Upper lobe of left lung (tissue), 6 donors: ENCODE measurements at regions not wholly inside any gene's neighbourhood (a gene's known extent, or its start where the extent isn't known, plus 50 kb on each side); places are given as distances from the start of the nearest gene placed in this dataset.
A peak's percentile ranks its signal among the peaks of the same experiment; 100 is the strongest.
"Not testable (repeated sequence)": the region's sequence is repeated elsewhere in the genome, so short reads cannot be mapped to it uniquely, and the experiment has no call there.

Source experiments
- ATAC-seq, 2 donors: fragments of 200-7000 bp; cut with Tn5 transposase; one replicate each; pipeline ENCODE4 v1.9.1; 2022; ENCODE audit warnings: mild to moderate bottlenecking in 2 of 2, moderate library complexity in 2 of 2; ENCODE audit not compliant: low FRiP score in 2 of 2
- DNase-seq, 2 donors: peaks; one replicate each; pipeline ENCODE4 v3.0.0-alpha.2; 2019 to 2020
- H3K27ac ChIP-seq, 4 donors: fragments of 200-600 bp; sonication (generic); one replicate each; pipeline ENCODE4 v1.5.1; 2016 to 2019
- H3K27me3 ChIP-seq, 4 donors: fragments of 200-600 bp; sonication (generic); one replicate each; pipeline ENCODE4 v1.5.1; 2017 to 2019
- H3K36me3 ChIP-seq, 4 donors: fragments of 200-600 bp; sonication (generic); one replicate each; pipeline ENCODE4 v1.5.1; 2016 to 2019
- H3K4me1 ChIP-seq, 4 donors: fragments of 200-600 bp; sonication (generic); one replicate each; pipeline ENCODE4 v1.5.1; 2018 to 2019
- H3K4me3 ChIP-seq, 4 donors: fragments of 200-600 bp; sonication (generic); one replicate each; pipeline ENCODE4 v1.5.1; 2017 to 2019; ENCODE audit warnings: mild to moderate bottlenecking in 2 of 4, moderate library complexity in 1 of 4
- H3K9me3 ChIP-seq, 4 donors: fragments of 200-600 bp; sonication (generic); one replicate each; pipeline ENCODE4 v1.5.1; 2018 to 2019
- EP300 ChIP-seq, 4 donors: sonication (generic); formaldehyde crosslinking; IDR thresholded peaks; one replicate each; pipeline ENCODE4 v1.5.1; 2017; ENCODE audit warnings: antibody characterized with exemption in 4 of 4, control low read depth in 2 of 4
- POLR2A ChIP-seq, 4 donors: fragments of 450-650 bp; IDR thresholded peaks; one replicate each; pipeline ENCODE4 v1.5.1; 2016 to 2017; ENCODE audit warnings: antibody characterized with exemption in 4 of 4, mild to moderate bottlenecking in 2 of 4
- POLR2AphosphoS5 ChIP-seq, 2 donors: sonication (generic); formaldehyde crosslinking; IDR thresholded peaks; one replicate each; pipeline ENCODE4 v1.5.1; 2017; ENCODE audit warnings: antibody characterized with exemption in 2 of 2
- WGBS, 2 donors: methylation state at CpG; one replicate each; pipeline ENCODE4 v1.1.5; 2017 to 2018; 5-methylcytosine and 5-hydroxymethylcytosine counted together
- TF ChIP-seq, protein P1 (sequence below), 6 experiments: fragments of 450-650 bp in 4 of 6; fragments of 200-600 bp in 2 of 6; sonication (generic) in 2 of 6; IDR thresholded peaks; one replicate each; pipeline ENCODE4 v1.5.1; 2016 to 2019; ENCODE audit warnings: antibody characterized with exemption in 6 of 6
- donor health status: DM: no; HTN: no; CAD: no; lungs with moderate emphysema.
- donor health status: DM: no; HTN: yes; CAD: no; lungs with severe emphysema.

DNA sequence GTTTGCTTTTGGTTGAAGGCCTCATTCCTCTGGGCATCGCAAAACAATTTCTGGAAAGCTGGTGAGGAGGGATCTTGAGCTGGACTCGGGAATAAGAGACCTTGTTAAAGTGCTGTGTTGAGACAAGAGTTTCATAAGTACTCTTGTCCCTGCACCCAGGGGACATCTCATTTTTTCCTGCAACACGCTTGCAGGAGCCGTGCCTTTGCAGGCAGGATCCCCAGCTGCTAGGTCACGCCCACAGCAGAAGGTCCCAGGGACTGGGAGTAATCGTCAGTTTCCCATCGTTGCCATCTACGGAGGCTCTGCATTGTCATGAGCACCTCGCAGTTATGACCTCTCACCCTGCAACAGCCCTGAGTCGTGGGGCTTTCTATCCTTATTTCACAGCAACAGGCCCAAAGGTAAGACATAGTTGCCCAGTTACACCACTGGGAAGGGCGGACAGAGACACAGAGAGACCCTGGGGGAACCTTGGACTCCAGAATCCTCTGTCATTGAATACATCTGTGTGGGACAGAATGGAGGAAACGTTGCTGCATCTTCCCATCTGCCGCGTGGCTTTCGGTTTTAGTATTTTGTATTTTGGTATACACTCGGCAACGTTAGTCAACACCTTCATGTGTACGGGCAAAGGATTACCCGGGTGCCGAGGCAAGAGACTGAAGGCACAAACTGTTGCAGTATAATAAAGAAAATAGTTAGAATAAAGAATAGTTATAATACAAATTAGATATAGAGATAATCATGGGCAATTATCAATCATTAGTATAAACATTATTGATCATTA, 60.4 kb upstream of the DMRTB1 start:
- H3K4me3 ChIP-seq: no peak overlapping the region
- WGBS, 2 donors: 81 to 85% methylated on average over 16 to 20 of the region's 20 CpGs
- no peaks in the 10 kb centered on the region for H3K36me3 ChIP-seq
- H3K4me1 ChIP-seq: no peaks in the 10 kb centered on the region
- no peaks in the 10 kb centered on the region for H3K27me3 ChIP-seq
- no peak overlapping the region for H3K27ac ChIP-seq
- peak in 1 of 2 donors; percentile 19 for DNase-seq
- TF ChIP-seq EP300 (IDR thresholded peaks at IDR 0.05) (no peak), POLR2A (IDR thresholded peaks at IDR 0.05) (no peak), POLR2AphosphoS5 (IDR thresholded peaks at IDR 0.05) (no peak)
- TF ChIP-seq, protein P1, sequence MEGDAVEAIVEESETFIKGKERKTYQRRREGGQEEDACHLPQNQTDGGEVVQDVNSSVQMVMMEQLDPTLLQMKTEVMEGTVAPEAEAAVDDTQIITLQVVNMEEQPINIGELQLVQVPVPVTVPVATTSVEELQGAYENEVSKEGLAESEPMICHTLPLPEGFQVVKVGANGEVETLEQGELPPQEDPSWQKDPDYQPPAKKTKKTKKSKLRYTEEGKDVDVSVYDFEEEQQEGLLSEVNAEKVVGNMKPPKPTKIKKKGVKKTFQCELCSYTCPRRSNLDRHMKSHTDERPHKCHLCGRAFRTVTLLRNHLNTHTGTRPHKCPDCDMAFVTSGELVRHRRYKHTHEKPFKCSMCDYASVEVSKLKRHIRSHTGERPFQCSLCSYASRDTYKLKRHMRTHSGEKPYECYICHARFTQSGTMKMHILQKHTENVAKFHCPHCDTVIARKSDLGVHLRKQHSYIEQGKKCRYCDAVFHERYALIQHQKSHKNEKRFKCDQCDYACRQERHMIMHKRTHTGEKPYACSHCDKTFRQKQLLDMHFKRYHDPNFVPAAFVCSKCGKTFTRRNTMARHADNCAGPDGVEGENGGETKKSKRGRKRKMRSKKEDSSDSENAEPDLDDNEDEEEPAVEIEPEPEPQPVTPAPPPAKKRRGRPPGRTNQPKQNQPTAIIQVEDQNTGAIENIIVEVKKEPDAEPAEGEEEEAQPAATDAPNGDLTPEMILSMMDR (IDR thresholded peaks at IDR 0.05): no peak
- no peak for ATAC-seq
- H3K9me3 ChIP-seq: no peaks in the 10 kb centered on the region

DNA sequence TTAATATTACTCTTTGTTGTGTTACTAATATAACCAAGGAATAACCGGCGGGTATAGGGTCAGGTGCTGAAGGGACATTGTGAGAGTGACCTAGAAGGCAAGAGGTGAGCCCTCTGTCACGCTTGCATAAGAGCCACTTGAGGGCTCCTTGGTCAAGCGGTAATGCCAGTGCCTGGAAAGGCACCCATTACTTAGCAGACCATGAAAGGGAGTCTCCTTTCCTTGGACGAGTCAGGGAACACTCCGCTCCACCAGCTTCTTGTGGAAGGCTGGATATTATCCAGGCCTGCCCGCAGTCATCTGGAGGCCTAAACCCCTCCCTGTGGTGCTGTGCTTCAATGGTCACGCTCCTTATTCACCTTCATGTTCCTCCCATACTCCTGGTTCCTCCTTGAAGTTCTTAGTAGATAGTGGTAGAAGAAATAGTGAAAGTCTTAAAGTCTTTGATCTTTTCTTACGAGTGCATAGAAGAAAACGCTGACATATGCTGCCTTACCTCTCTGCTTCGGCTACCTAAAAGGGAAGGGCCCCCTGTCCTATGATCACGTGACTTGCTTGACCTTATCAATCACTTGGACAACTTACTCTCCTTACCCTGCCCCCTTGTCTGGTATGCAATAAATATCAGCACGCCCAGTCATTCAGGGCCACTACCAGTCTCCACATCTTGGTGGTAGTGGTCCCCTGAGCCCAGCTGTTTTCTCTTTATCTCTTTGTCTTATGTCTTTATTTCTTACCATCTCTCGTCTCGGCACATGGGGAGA, 59.6 kb upstream of the DMRTB1 start:
- not testable (repeated sequence) for H3K9me3 ChIP-seq, ATAC-seq, H3K27me3 ChIP-seq, H3K4me3 ChIP-seq, H3K4me1 ChIP-seq, H3K36me3 ChIP-seq, H3K27ac ChIP-seq
- WGBS, 2 donors: 80 to 82% methylated on average over 15 of the region's 15 CpGs
- peak in 1 of 2 donors; percentile 76 for DNase-seq

DNA sequence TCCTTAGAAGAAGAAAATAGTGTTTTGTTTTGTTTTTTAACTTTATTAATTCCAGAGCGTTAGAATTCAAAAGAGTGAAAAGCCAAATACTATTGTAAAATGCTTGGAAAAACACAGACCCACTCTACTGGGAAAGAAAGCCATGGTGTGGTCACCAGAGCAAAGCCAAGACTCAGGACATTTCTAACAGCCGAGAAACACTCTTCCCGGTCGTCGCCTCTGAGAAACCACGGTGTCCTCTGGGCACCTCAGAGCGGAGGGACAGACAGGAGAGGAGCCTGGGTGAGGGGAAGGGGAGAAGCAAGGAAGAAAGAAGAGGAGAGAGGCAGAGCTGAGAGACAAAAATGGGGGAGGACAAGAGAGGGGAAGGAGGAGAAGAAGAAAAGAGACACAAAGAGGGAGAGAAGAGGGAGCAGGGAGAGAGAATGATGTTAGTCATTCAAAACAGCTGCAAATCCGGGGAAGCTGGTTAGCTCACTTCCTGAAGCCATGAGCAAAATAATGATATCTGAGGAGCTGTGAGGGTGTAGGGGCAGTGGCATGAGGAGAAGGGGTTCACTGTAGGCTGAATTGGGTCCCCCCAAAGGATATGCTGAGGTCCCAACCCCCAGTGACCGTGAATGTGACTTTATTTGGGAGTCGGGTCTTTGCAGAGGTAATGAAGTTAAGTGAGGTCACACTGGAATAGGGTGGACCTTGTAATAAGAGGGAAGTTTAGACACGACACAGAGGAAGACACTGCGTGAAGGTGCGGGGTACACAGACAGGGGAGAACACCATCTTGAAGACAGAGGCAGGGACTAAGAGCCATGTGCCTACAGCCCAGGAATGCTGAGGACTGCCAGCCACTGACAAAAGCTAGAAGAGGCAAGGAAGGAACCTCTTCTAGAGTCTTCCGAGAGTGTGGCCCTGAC, 58.2 kb upstream of the DMRTB1 start:
- WGBS, 2 donors: 82 to 84% methylated on average over 14 of the region's 14 CpGs
- no peaks in the 10 kb centered on the region for H3K36me3 ChIP-seq
- no peaks in the 10 kb centered on the region for H3K4me1 ChIP-seq
- no peak for ATAC-seq
- no peaks in the 10 kb centered on the region for H3K9me3 ChIP-seq
- no peak for DNase-seq
- H3K27ac ChIP-seq: no peak overlapping the region
- no peak overlapping the region for H3K4me3 ChIP-seq
- H3K27me3 ChIP-seq: no peaks in the 10 kb centered on the region
- TF ChIP-seq, protein P1 (IDR thresholded peaks at IDR 0.05): no peak
- TF ChIP-seq EP300 (IDR thresholded peaks at IDR 0.05) (no peak), POLR2AphosphoS5 (IDR thresholded peaks at IDR 0.05) (no peak), POLR2A (IDR thresholded peaks at IDR 0.05) (no peak)

DNA sequence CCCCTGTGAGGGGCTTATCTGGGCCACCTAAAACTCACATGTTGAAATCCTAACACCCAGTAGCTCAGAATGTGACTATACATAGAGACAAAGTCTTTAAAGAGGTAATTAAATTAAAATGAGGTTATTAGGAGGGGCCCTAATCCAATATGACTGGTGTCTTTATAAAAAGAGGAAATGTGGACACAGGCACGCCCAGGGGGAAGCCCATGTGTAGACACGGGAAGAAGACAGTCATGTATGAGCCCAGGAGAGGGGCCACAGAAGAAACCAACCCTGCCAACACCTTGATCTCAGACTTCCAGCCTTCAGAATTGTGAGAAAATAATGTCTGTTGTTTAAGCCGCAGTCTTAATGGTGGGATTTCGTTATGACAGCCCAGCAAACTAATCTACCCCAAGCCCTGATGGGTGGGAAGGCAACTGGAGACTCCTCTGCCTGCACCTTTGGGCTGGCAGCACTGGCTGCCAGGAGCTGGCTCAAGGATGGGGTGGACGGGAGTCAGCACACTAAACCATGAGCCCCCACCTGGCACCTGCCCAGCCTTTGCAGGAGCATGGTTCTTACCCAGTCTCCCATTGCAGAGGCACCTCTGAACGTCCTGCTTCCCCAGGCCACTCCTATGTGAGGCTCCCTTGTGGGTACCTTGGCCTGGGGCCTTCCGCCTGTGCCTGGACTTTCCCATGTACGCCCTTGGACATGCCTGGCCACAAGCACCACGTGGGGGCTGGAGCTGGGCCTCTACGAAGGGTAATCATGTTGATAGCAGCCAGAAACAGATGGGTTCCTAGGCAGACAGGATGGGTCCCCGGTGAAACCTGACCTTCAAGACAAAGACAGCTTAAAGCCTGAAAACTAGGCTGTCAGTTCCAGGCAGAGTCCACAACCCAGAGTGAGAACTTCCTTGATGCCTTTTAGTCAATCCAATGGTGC, 57.1 kb upstream of the DMRTB1 start:
- 79 to 88% methylated on average over 9 to 11 of the region's 11 CpGs for WGBS, 2 donors
- no peaks in the 10 kb centered on the region for H3K4me1 ChIP-seq
- no peaks in the 10 kb centered on the region for H3K36me3 ChIP-seq
- DNase-seq (no peak), ATAC-seq (no peak)
- H3K9me3 ChIP-seq: no peaks in the 10 kb centered on the region
- TF ChIP-seq POLR2A (IDR thresholded peaks at IDR 0.05) (no peak), POLR2AphosphoS5 (IDR thresholded peaks at IDR 0.05) (no peak), EP300 (IDR thresholded peaks at IDR 0.05) (no peak)
- TF ChIP-seq, protein P1 (IDR thresholded peaks at IDR 0.05): no peak
- H3K27ac ChIP-seq: no peak overlapping the region
- no peak overlapping the region for H3K4me3 ChIP-seq
- H3K27me3 ChIP-seq: no peaks in the 10 kb centered on the region
